ENCODE measurements at regions not wholly inside any gene's neighbourhood (a gene's known extent, or its start where the extent isn't known, plus 50 kb on each side); places are given as distances from the start of the nearest gene placed in this dataset.

DNA sequence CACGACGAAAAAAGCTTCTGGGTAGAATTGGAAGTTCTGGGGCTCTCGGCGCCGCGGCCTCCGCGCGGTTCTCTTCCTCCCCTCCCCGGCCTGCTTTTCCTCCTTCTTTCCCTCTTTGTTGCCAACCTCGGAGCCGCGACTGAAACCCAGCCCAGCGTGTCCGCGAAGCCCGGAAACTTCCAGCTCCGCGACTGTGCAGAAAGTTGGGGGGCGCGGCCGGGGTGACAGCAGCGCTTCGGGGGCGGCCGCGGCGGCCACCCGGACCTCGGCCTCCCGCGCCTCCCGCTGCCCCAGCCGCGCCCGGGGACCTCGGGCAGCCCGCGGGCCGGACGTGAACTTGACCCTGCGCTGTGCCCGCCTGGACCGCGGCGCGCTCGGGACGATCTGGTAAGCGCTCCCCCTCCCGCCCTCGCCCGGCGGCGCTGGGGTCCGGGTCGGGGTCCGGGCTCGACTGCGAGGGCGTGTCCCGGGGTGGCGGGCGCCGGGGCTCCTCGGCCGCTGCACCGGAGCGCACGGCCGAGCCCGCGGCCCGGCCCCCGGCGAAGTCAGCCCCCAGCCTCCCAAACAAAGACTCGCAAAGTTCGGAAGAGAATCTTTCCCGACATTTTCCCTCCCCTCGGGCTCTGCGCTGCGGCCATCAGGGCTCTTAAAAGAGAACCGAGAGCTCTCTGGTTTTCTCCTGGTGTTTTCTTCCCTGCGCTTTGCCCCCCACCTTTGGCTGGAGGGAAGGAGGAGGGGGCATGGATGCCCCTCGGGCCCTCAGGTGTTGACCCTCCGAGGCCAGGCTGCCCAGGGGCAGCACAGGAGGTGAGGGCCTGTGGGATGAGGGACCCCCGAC is 67.9 kb upstream of the WNT7B start:
- TF ChIP-seq CTCF (IDR thresholded peaks at IDR 0.05) (no peak), POLR2AphosphoS5 (IDR thresholded peaks at IDR 0.05) (peak in 1 of 3 donors; percentile 32), EP300 (IDR thresholded peaks at IDR 0.05) (no peak)

All from stomach (tissue), 4 donors.